HG03159 (cell line): ENCODE measurements at regions not wholly inside any gene's neighbourhood (a gene's known extent, or its start where the extent isn't known, plus 50 kb on each side); places are given as distances from the start of the nearest gene placed in this dataset.

Experiments used
- ATAC-seq: cut with Tn5 transposase; IDR thresholded peaks from one replicate; pipeline ENCODE4 v1.9.1; 2021; ENCODE audit warnings: mild to moderate bottlenecking, moderate library complexity; ENCODE audit not compliant: unreplicated experiment

GRCh38 chr10:28077889-28078288 lies 79.0 kb upstream of the ODAD2 start:
- ATAC-seq = no peak

GRCh38 chr10:28075424-28075823 lies 76.5 kb upstream of the ODAD2 start:
- no peak for ATAC-seq

- ATAC-seq = no peak
Measured at GRCh38 chr10:28072573-28072972, 73.7 kb upstream of the ODAD2 start.

- ATAC-seq = no peak
Measured at GRCh38 chr10:28060031-28060607, 61.2 kb upstream of the ODAD2 start.

GRCh38 chr10:28058746-28059145 lies 59.9 kb upstream of the ODAD2 start:
- no peak for ATAC-seq

GRCh38 chr10:28054228-28054860 lies 55.5 kb upstream of the ODAD2 start:
- ATAC-seq = no peak

GRCh38 chr10:28049286-28049685 lies 50.4 kb upstream of the ODAD2 start:
- ATAC-seq = no peak
